Neural crest cell (in vitro differentiated cells): ENCODE measurements at regions not wholly inside any gene's neighbourhood (a gene's known extent, or its start where the extent isn't known, plus 50 kb on each side); places are given as distances from the start of the nearest gene placed in this dataset.

ENCODE experiments used
- DNase-seq: peaks from one replicate; pipeline ENCODE4 v3.0.0; 2021; ENCODE audit warnings: low read depth, mixed read lengths, low spot score
- H3K27ac Mint-ChIP-seq: one replicate; pipeline ENCODE4 v1.8.0; 2021; ENCODE audit warnings: mild to moderate bottlenecking, mixed read lengths; ENCODE audit not compliant: unreplicated experiment
- H3K27me3 Mint-ChIP-seq: 2 replicates; pipeline ENCODE4 v1.8.0; 2021; ENCODE audit warnings: low read depth, mild to moderate bottlenecking, mixed read lengths
- H3K36me3 Mint-ChIP-seq: 2 replicates; pipeline ENCODE4 v1.8.0; 2021; ENCODE audit warnings: low read depth, mild to moderate bottlenecking, mixed read lengths
- H3K4me1 Mint-ChIP-seq: 2 replicates; pipeline ENCODE4 v1.8.0; 2021; ENCODE audit warnings: mixed read lengths
- H3K4me3 Mint-ChIP-seq: one replicate; pipeline ENCODE4 v1.8.0; 2021; ENCODE audit warnings: mild to moderate bottlenecking, mixed read lengths
- H3K9me3 Mint-ChIP-seq: 2 replicates; pipeline ENCODE4 v1.8.0; 2021; ENCODE audit warnings: mixed read lengths
- TF ChIP-seq, protein P1 (sequence below): fragments of 200-600 bp; sonication (generic); conservative IDR thresholded peaks from 2 replicates; pipeline ENCODE4 v1.5.0; 2021; ENCODE audit warnings: antibody characterized with exemption, mild to moderate bottlenecking

DNA sequence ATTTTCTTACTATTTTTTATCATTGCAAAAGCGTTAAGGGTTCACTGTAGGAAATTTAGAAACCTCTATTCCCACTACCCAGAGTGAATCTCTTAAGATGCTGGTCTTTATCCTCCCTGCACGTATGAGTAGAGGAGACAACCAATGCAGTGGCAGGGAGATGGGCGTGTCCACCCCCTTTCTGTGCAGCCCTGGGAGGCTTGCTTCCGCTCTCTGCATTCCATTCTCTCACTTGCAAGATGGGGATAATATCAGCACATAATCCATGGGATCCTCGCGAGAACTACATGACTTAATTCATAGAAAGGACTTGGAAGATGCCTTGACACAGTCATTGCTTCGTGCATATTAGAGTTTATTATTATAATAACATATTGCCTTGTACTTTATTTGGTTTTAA is 196.2 kb downstream of the KLF6 start:
- TF ChIP-seq, protein P1, sequence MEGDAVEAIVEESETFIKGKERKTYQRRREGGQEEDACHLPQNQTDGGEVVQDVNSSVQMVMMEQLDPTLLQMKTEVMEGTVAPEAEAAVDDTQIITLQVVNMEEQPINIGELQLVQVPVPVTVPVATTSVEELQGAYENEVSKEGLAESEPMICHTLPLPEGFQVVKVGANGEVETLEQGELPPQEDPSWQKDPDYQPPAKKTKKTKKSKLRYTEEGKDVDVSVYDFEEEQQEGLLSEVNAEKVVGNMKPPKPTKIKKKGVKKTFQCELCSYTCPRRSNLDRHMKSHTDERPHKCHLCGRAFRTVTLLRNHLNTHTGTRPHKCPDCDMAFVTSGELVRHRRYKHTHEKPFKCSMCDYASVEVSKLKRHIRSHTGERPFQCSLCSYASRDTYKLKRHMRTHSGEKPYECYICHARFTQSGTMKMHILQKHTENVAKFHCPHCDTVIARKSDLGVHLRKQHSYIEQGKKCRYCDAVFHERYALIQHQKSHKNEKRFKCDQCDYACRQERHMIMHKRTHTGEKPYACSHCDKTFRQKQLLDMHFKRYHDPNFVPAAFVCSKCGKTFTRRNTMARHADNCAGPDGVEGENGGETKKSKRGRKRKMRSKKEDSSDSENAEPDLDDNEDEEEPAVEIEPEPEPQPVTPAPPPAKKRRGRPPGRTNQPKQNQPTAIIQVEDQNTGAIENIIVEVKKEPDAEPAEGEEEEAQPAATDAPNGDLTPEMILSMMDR = no peak
- H3K4me1 Mint-ChIP-seq = no peaks in the 10 kb centered on the region
- no peaks in the 10 kb centered on the region for H3K27me3 Mint-ChIP-seq
- H3K27ac Mint-ChIP-seq = no peak overlapping the region
- no peak overlapping the region for H3K4me3 Mint-ChIP-seq
- no peak for DNase-seq
- H3K36me3 Mint-ChIP-seq = no peaks in the 10 kb centered on the region
- no peaks in the 10 kb centered on the region for H3K9me3 Mint-ChIP-seq

DNA sequence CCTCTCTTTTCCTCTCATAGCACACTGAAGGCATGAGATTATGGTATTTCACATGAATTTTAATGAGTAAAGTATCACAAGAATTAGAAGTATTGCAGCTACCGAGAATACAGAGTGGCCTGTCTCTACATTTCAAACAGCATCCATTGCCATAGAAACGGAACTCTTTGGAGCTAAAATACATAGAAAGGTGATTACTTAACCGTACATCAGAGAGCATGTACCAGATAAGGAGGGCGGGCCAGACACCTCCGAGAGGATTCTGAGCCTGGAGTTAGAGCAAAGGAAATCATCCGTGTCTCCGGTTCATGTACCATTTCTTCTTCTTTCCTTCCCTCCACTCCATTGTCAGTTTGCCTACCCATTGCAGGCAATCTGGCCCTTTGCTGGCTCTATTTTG is 196.7 kb downstream of the KLF6 start:
- no peaks in the 10 kb centered on the region for H3K9me3 Mint-ChIP-seq
- no peaks in the 10 kb centered on the region for H3K36me3 Mint-ChIP-seq
- H3K4me1 Mint-ChIP-seq = no peaks in the 10 kb centered on the region
- H3K27me3 Mint-ChIP-seq = no peaks in the 10 kb centered on the region
- TF ChIP-seq, protein P1 = no peak
- DNase-seq = no peak
- no peak overlapping the region for H3K27ac Mint-ChIP-seq
- H3K4me3 Mint-ChIP-seq = no peak overlapping the region

DNA sequence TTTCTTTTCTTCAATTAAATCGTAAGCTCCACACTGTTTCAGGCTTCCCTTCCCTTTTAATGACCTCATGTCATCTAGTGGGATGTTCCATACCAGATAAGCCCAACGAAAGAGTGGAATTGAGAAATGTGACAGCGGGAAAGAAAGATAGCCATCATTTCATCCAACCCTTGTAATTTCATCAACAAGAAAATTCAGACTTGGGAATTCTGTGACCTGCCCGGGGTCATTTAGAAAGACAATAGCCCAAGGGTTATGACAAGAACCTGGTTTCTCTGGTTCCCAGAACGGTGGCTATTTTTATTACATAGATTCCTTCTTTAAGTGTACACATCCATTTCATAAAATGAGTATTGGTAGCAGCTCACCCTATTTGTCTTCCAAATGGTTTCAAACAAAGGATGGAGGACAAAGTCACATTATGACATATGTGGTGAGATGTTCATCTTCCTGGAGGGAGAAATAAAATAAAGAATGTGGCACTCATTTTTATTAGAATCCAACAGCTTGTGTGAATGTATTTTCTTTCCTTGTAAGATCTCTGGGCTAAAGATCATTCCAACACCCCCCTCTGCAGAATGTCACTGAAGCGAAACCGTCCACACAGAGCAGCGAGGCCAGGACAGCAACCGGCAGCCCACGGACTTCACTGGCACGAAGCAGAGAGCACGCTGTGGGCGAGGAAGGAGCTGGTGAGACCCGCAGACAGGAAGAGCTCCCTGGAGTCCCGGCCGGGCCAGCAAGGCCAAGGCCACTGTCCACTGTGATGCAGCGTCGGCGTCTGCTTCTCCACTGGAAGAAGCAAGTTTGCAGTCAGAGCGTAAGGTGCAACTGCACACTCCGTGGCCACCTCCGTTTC is 199.9 kb downstream of the KLF6 start:
- Mint-ChIP-seq H3K9me3 (peaks cover 2% of the 10 kb centered on the region), H3K27me3 (no peaks in the 10 kb centered on the region), H3K4me1 (no peaks in the 10 kb centered on the region), H3K4me3 (no peak overlapping the region), H3K36me3 (no peaks in the 10 kb centered on the region), H3K27ac (no peak overlapping the region)
- DNase-seq = no peak
- TF ChIP-seq, protein P1 = no peak

DNA sequence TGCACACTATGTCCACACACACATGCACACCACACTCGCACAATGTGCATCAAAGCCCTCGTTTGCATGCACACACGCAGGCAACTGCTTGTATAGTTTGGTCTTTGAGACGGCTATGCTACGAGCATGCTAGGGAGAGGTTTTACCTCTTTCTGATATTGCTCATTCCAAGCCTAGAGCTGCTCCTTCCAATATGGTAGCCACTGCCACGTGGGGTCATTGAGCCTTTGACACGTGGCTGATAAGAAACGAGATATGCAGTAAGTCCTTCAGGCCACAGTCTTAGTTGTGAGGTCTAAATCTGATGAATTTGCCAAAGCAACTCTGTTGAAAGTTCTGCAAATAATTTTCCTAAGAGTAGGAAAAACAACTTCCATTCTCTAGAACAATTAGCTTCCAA is 204.4 kb downstream of the KLF6 start:
- H3K27ac Mint-ChIP-seq = no peak overlapping the region
- peaks cover 2% of the 10 kb centered on the region for H3K9me3 Mint-ChIP-seq
- H3K27me3 Mint-ChIP-seq = no peaks in the 10 kb centered on the region
- DNase-seq = no peak
- peaks cover 8% of the 10 kb centered on the region for H3K4me1 Mint-ChIP-seq
- H3K36me3 Mint-ChIP-seq = no peaks in the 10 kb centered on the region
- H3K4me3 Mint-ChIP-seq = no peak overlapping the region
- TF ChIP-seq, protein P1 = no peak

DNA sequence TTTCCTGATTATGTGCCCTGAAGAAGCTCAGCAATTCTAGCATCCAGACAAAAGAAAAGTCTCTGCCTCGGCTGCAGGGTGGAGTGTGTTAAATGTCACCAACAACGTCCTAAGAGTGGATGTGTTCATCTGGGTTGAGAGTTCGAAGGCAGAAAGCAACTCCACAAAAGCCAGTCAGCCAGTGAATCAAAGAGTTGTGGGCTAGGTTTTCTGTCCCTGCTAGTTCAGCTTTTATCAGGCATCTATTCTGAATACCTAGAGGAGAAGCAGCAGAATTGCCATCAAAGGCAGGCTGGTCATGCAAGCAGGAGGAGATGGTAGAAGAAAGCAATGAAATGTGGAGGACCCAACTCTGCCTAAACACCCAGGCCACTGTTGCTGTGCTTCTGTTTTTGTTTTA is 205.2 kb downstream of the KLF6 start:
- Mint-ChIP-seq H3K4me3 (no peak overlapping the region), H3K4me1 (peaks cover 8% of the 10 kb centered on the region), H3K27me3 (no peaks in the 10 kb centered on the region), H3K36me3 (no peaks in the 10 kb centered on the region), H3K27ac (no peak overlapping the region), H3K9me3 (peaks cover 2% of the 10 kb centered on the region)
- DNase-seq = no peak
- TF ChIP-seq, protein P1 = no peak
